PC-3 (cell line): ENCODE measurements at regions not wholly inside any gene's neighbourhood (a gene's known extent, or its start where the extent isn't known, plus 50 kb on each side); places are given as distances from the start of the nearest gene placed in this dataset.

ENCODE experiments used
- ATAC-seq: fragments of 200-7000 bp; cut with Tn5 transposase; 2 replicates; pipeline ENCODE4 v1.9.1; 2020; ENCODE audit warnings: mild to moderate bottlenecking, moderate library complexity
- BruUV-seq: library from RNA; stranded (reverse); fragments of 400-500 nt; replicated peaks from 2 replicates; lab custom pipeline; 2021; lab: Mats Ljungman, UMichigan
- CTCF ChIA-PET: fragments of 300-600 bp; sonication (Branson Sonifier 250); formaldehyde crosslinking; loops from one replicate; lab custom pipeline; 2022; ENCODE audit warnings: antibody characterized with exemption; lab: Charles Lee
- POLR2A ChIA-PET: fragments of 300-600 bp; sonication (Branson Sonifier 250); formaldehyde crosslinking; loops from one replicate; lab custom pipeline; 2022; ENCODE audit warnings: antibody characterized with exemption; ENCODE audit not compliant: unreplicated experiment; lab: Charles Lee
- DNase-seq: peaks from one replicate; pipeline ENCODE4 v3.0.0-alpha.2; 2015
- H2AFZ ChIP-seq: fragments of 300-600 bp; sonication (generic); 2 replicates; pipeline ENCODE4 v1.6.0; 2016; ENCODE audit warnings: antibody characterized with exemption, low read length
- H3F3A ChIP-seq: fragments of 300-600 bp; sonication (generic); one replicate; pipeline ENCODE4 v1.6.0; 2017; ENCODE audit warnings: antibody characterized with exemption, low read length, control low read depth, mild to moderate bottlenecking; ENCODE audit not compliant: unreplicated experiment
- H3K27ac ChIP-seq: fragments of 300-600 bp; sonication (generic); 2 replicates; pipeline ENCODE4 v1.5.1; 2016; ENCODE audit warnings: mild to moderate bottlenecking, low read length
- H3K27me3 ChIP-seq: fragments of 300-600 bp; sonication (generic); 2 replicates; pipeline ENCODE4 v1.6.1; 2016; ENCODE audit warnings: low read length, mixed read lengths
- H3K36me3 ChIP-seq: fragments of 300-600 bp; sonication (generic); 2 replicates; pipeline ENCODE4 v1.6.1; 2016; ENCODE audit warnings: low read depth, mixed run types, low read length, mixed read lengths
- H3K4me1 ChIP-seq: fragments of 300-600 bp; sonication (generic); 2 replicates; pipeline ENCODE4 v1.5.1; 2016; ENCODE audit warnings: low read length; ENCODE audit not compliant: insufficient read depth
- H3K4me2 ChIP-seq: fragments of 300-600 bp; sonication (generic); 2 replicates; pipeline ENCODE4 v1.6.0; 2016; ENCODE audit warnings: low read length
- H3K4me3 ChIP-seq: fragments of 300-600 bp; sonication (generic); 2 replicates; pipeline ENCODE4 v1.5.1; 2016; ENCODE audit warnings: mild to moderate bottlenecking, low read length, mixed read lengths
- H3K79me2 ChIP-seq: fragments of 300-600 bp; sonication (generic); 2 replicates; pipeline ENCODE4 v1.6.1; 2017; ENCODE audit warnings: low read length, mixed read lengths
- H3K9ac ChIP-seq: fragments of 300-600 bp; sonication (generic); 2 replicates; pipeline ENCODE4 v1.6.0; 2016; ENCODE audit warnings: mild to moderate bottlenecking, low read length
- H3K9me2 ChIP-seq: fragments of 300-600 bp; sonication (generic); replicated peaks from 2 replicates; pipeline ENCODE4 v1.6.1; 2016; ENCODE audit warnings: mixed run types, low read length, mixed read lengths
- H3K9me3 ChIP-seq: fragments of 300-600 bp; sonication (generic); 2 replicates; pipeline ENCODE4 v1.6.1; 2016; ENCODE audit warnings: low read length, mixed read lengths
- H4K20me1 ChIP-seq: fragments of 300-600 bp; sonication (generic); 2 replicates; pipeline ENCODE4 v1.6.1; 2016; ENCODE audit warnings: low read length, mixed read lengths
- CTCF ChIP-seq: fragments of 300-600 bp; sonication (generic); conservative IDR thresholded peaks from 2 replicates; pipeline ENCODE4 v1.5.1; 2017; ENCODE audit warnings: antibody characterized with exemption, low read depth, mild to moderate bottlenecking, low read length
- EZH2 ChIP-seq: fragments of 300-600 bp; sonication (generic); IDR thresholded peaks from one replicate; pipeline ENCODE4 v1.6.1; 2017; ENCODE audit warnings: antibody characterized with exemption, mild to moderate bottlenecking, low read length; ENCODE audit not compliant: unreplicated experiment
- EZH2phosphoT487 ChIP-seq: fragments of 300-600 bp; sonication (generic); IDR thresholded peaks from 2 replicates; pipeline ENCODE4 v1.6.1; 2018; ENCODE audit warnings: mild to moderate bottlenecking, antibody characterized with exemption, low read length, borderline replicate concordance
- intact Hi-C: fragments of 100-400 bp; cut with micrococcal nuclease; formaldehyde crosslinking; loops from 2 replicates; pipeline ENCODE4 v1.9.0; 2023

GRCh38 chr5:43959144-43959543, 356.2 kb downstream of the NNT start:
- Histone ChIP-seq H3K36me3 (no peaks in the 10 kb centered on the region), H4K20me1 (no peaks in the 10 kb centered on the region), H3K9me3 (no peaks in the 10 kb centered on the region), H3K9me2 (no peaks in the 10 kb centered on the region), H3K79me2 (no peaks in the 10 kb centered on the region), H3K4me3 (no peak overlapping the region), H3K27ac (no peak overlapping the region), H3K9ac (no peak overlapping the region), H3K4me2 (no peak overlapping the region), H3K4me1 (no peaks in the 10 kb centered on the region), H3K27me3 (no peaks in the 10 kb centered on the region), H3F3A (no peaks in the 10 kb centered on the region), H2AFZ (no peak overlapping the region)
- no TSS peak for BruUV-seq
- intact Hi-C loops: no loop called here
- CTCF ChIA-PET: no interaction called here
- no peak for TF ChIP-seq EZH2phosphoT487
- no peak for TF ChIP-seq EZH2
- TF ChIP-seq CTCF: no peak
- ATAC-seq (no peak), DNase-seq (no peak)
- POLR2A ChIA-PET: interaction anchor here (0.7 kb wide), 1 partner anchor 127 kb away, joined by 5 read pairs; no protein-coding TSS in a partner anchor

- intact Hi-C loops: no loop called here
- Histone ChIP-seq H3K9me3 (no peaks in the 10 kb centered on the region), H4K20me1 (no peaks in the 10 kb centered on the region), H3K27ac (no peak overlapping the region), H3K79me2 (no peaks in the 10 kb centered on the region), H3K4me2 (no peak overlapping the region), H3K9ac (no peak overlapping the region), H3K27me3 (peaks cover 3% of the 10 kb centered on the region; the same call in 1 of the 2 replicates), H2AFZ (no peak overlapping the region), H3K36me3 (no peaks in the 10 kb centered on the region), H3K4me3 (no peak overlapping the region), H3F3A (no peaks in the 10 kb centered on the region), H3K4me1 (no peaks in the 10 kb centered on the region), H3K9me2 (no peaks in the 10 kb centered on the region)
- ATAC-seq (no peak), DNase-seq (no peak)
- TF ChIP-seq CTCF (no peak), EZH2 (no peak), EZH2phosphoT487 (no peak)
- ChIA-PET POLR2A (no interaction called here), CTCF (no interaction called here)
- BruUV-seq: no TSS peak
These were observed 345.0 kb downstream of the NNT start for GRCh38 chr5:43947935-43948334.

- Histone ChIP-seq H3K27ac (no peak overlapping the region), H3F3A (no peaks in the 10 kb centered on the region), H3K79me2 (no peaks in the 10 kb centered on the region), H3K9me3 (peaks cover 6% of the 10 kb centered on the region; the same call in 1 of the 2 replicates), H2AFZ (no peak overlapping the region), H3K27me3 (no peaks in the 10 kb centered on the region), H3K9ac (no peak overlapping the region), H3K4me1 (no peaks in the 10 kb centered on the region), H3K9me2 (no peaks in the 10 kb centered on the region), H3K36me3 (no peaks in the 10 kb centered on the region), H4K20me1 (no peaks in the 10 kb centered on the region), H3K4me2 (no peak overlapping the region), H3K4me3 (no peak overlapping the region)
- no peak for TF ChIP-seq EZH2
- no peak for TF ChIP-seq CTCF
- TF ChIP-seq EZH2phosphoT487: no peak
- DNase-seq: no peak
- intact Hi-C loops: no loop called here
- CTCF ChIA-PET: no interaction called here
- no peak for ATAC-seq
- no TSS peak for BruUV-seq
- POLR2A ChIA-PET: no interaction called here
These were observed 338.8 kb downstream of the NNT start for GRCh38 chr5:43941806-43942205.
